ENCODE measurements at regions not wholly inside any gene's neighbourhood (a gene's known extent, or its start where the extent isn't known, plus 50 kb on each side); places are given as distances from the start of the nearest gene placed in this dataset.
"Not testable (repeated sequence)": the region's sequence is repeated elsewhere in the genome, so short reads cannot be mapped to it uniquely, and the experiment has no call there.

DNA sequence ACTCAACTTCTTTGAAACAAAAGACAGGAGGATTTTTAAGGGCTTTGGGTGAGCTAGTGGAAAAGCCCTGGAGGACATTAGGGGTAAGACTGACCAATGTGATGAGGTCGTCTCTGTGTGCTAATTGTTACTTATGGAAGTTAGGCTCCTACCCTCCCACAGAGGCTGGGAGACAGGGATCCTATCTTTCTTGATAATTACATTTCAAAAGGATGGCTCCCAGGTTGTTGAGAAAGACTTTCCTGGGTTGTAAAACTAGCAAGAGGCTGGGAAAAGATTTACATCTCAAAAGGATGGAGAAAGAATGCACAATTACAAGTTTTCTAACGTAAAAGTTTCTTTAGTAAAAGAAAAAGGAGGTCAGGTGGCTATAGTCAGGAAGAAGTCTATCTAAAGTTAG, 605.8 kb upstream of the GOT2 start:
- H3K4me1 Mint-ChIP-seq, result no peaks in the 10 kb centered on the region
- no peak overlapping the region for H3K4me3 Mint-ChIP-seq
- H3K27me3 Mint-ChIP-seq, result no peaks in the 10 kb centered on the region
- Histone ChIP-seq H3K4me1 (ENCODE audit: insufficient read depth, low read length) (no peaks in the 10 kb centered on the region), H3K4me3 (ENCODE audit: low read length in 2 of 2) (no peak overlapping the region), H3K27me3 (ENCODE audit: insufficient read depth, low read length) (no peaks in the 10 kb centered on the region), H3K27ac (ENCODE audit: low read depth, low read length) (no peak overlapping the region), H3K9me3 (ENCODE audit: control insufficient read depth in 1 of 2, low read length in 2 of 2) (no peaks in the 10 kb centered on the region), H3K36me3 (ENCODE audit: insufficient read depth, low read length) (no peaks in the 10 kb centered on the region)
- no peaks in the 10 kb centered on the region for H3K36me3 Mint-ChIP-seq
- POLR2A ChIA-PET (ENCODE audit: partially characterized antibody), result no interaction called here
- H3K9me3 Mint-ChIP-seq, result peaks cover 0 to 33% (median 13%) of the 10 kb centered on the region in 8 donors
- intact Hi-C loops (cut with micrococcal nuclease), result no loop called here
- H3K27ac Mint-ChIP-seq, result no peak overlapping the region
- CTCF ChIA-PET (ENCODE audit: partially characterized antibody), result no interaction called here
- no peak for DNase-seq

DNA sequence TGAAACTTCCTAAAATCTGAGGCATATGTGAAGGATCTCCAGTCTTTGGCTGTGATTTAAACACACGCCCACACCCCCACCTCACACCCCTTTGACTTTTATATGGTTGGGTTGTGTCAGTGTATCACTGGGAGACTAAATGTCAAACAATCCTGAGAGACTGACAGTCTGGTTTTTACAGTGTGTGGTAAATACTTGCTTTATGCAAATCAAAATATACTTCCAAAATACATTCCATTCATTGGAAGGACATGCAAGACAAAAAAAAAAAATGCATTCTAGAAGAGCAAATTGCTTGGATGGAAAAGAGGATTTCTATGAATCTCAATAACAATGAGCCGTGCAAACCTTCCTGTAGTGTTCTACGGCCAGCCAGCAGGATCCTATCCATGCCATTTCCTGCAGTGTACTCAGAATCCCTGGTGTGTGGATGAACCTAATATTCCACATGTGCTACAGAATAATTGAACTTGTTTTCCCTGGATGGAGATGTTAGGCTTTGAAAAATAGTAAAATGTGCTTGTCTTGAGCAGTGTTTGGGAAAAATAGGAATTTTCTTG, 602.1 kb upstream of the GOT2 start:
- ChIA-PET POLR2A (ENCODE audit: partially characterized antibody) (no interaction called here), CTCF (ENCODE audit: partially characterized antibody) (no interaction called here)
- peaks cover 3 to 39% (median 17%) of the 10 kb centered on the region in 8 donors for H3K9me3 Mint-ChIP-seq
- no peaks in the 10 kb centered on the region for H3K9me3 ChIP-seq (ENCODE audit: control insufficient read depth in 1 of 2, low read length in 2 of 2)
- H3K27ac Mint-ChIP-seq, result no peak overlapping the region
- H3K4me1 ChIP-seq (ENCODE audit: insufficient read depth, low read length), result no peaks in the 10 kb centered on the region
- no peak overlapping the region for H3K27ac ChIP-seq (ENCODE audit: low read depth, low read length)
- no peaks in the 10 kb centered on the region for H3K36me3 Mint-ChIP-seq
- H3K4me3 ChIP-seq (ENCODE audit: low read length in 2 of 2), result no peak overlapping the region
- H3K36me3 ChIP-seq (ENCODE audit: insufficient read depth, low read length), result no peaks in the 10 kb centered on the region
- intact Hi-C loops (cut with micrococcal nuclease), result no loop called here
- no peak for DNase-seq
- no peaks in the 10 kb centered on the region for H3K27me3 ChIP-seq (ENCODE audit: insufficient read depth, low read length)
- H3K4me1 Mint-ChIP-seq, result no peaks in the 10 kb centered on the region
- H3K4me3 Mint-ChIP-seq, result no peak overlapping the region
- H3K27me3 Mint-ChIP-seq, result no peaks in the 10 kb centered on the region

DNA sequence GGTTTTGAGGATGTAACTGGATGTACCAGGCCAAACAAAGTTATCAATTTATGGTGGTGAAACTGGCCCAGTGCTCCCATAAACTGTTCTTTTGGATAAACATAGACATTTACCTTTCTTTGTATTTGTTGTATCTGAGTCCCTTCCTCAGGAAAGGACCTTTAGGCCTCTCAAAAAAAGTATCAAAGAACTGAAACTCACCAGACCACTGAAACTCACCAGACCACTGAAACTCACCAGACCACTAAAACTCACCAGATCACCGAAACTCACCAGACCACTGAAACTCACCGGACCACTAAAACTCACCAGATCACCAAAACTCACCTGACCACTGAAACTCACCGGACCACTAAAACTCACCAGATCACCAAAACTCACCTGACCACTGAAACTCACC, 597.6 kb upstream of the GOT2 start:
- H3K9me3 ChIP-seq (ENCODE audit: control insufficient read depth in 1 of 2, low read length in 2 of 2); H3K27ac ChIP-seq (ENCODE audit: low read depth, low read length); H3K36me3 Mint-ChIP-seq; CTCF ChIA-PET (ENCODE audit: partially characterized antibody); H3K4me1 Mint-ChIP-seq; H3K27me3 ChIP-seq (ENCODE audit: insufficient read depth, low read length); H3K4me1 ChIP-seq (ENCODE audit: insufficient read depth, low read length); H3K4me3 Mint-ChIP-seq; POLR2A ChIA-PET (ENCODE audit: partially characterized antibody); H3K27me3 Mint-ChIP-seq; DNase-seq; intact Hi-C loops (cut with micrococcal nuclease); H3K4me3 ChIP-seq (ENCODE audit: low read length in 2 of 2); H3K36me3 ChIP-seq (ENCODE audit: insufficient read depth, low read length): not testable (repeated sequence)
- peak overlapping the region in 1 of 7 donors; percentile 35 for H3K27ac Mint-ChIP-seq
- peaks cover 3 to 31% (median 18%) of the 10 kb centered on the region in 8 donors for H3K9me3 Mint-ChIP-seq

DNA sequence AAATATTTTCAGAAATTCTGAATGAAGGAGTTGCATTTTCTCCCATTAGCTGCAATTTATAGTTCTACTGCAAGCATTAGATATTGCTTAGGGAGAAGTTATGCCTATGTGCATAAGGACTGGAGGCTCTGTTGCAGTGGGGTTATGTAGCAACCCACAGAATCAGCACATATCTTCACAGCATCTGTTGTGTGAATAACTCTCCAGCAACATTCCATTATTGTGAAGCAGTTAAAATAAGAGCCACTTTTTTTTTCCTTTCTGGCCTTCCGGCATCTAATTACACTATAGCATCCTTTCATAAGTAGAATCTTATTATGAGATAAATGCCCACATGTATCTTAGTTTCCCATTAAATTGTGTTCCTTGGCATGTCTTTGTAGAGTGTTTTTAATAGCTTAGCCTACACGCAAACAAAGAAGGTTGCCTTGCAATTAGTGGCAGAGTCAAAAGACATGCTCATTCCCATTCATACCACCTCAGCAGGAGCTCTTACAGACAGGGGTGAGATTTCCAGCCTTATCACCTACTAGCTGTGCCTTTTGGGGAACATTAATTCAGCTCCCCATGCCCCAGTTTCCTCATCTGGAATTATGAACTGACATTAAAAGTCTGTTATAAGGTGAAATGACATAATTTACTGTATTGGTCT, 596.0 kb upstream of the GOT2 start:
- DNase-seq, result no peak
- CTCF ChIA-PET (ENCODE audit: partially characterized antibody), result no interaction called here
- Mint-ChIP-seq H3K36me3 (no peaks in the 10 kb centered on the region), H3K27me3 (no peaks in the 10 kb centered on the region), H3K27ac (no peak overlapping the region), H3K9me3 (peaks cover 3 to 35% (median 17%) of the 10 kb centered on the region in 8 donors), H3K4me1 (no peaks in the 10 kb centered on the region), H3K4me3 (no peak overlapping the region)
- H3K36me3 ChIP-seq (ENCODE audit: insufficient read depth, low read length), result no peaks in the 10 kb centered on the region
- no peak overlapping the region for H3K27ac ChIP-seq (ENCODE audit: low read depth, low read length)
- POLR2A ChIA-PET (ENCODE audit: partially characterized antibody), result no interaction called here
- H3K4me1 ChIP-seq (ENCODE audit: insufficient read depth, low read length), result no peaks in the 10 kb centered on the region
- intact Hi-C loops (cut with micrococcal nuclease), result no loop called here
- H3K9me3 ChIP-seq (ENCODE audit: control insufficient read depth in 1 of 2, low read length in 2 of 2), result no peaks in the 10 kb centered on the region
- no peaks in the 10 kb centered on the region for H3K27me3 ChIP-seq (ENCODE audit: insufficient read depth, low read length)
- H3K4me3 ChIP-seq (ENCODE audit: low read length in 2 of 2), result no peak overlapping the region

DNA sequence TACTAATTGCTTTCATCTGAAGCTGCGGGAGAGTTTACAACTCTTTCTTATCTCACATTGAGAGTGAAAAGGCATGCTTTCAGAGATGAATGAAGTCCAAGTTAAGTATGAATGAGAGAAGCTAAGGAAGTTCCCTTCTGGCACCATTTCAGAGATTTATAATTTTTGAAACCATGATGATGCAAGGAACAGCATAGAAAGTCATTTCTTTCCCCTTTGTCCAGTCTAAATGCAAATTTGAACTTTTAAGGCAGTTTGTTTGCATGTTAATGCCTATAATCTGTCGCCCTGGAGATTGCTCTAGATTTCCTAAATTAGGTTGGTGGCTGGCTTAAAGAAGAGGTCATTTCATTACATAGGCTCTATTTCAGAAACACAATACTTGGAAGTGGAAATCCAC, 594.8 kb upstream of the GOT2 start:
- H3K27me3 Mint-ChIP-seq, result no peaks in the 10 kb centered on the region
- no peaks in the 10 kb centered on the region for H3K27me3 ChIP-seq (ENCODE audit: insufficient read depth, low read length)
- CTCF ChIA-PET (ENCODE audit: partially characterized antibody), result no interaction called here
- H3K36me3 ChIP-seq (ENCODE audit: insufficient read depth, low read length), result no peaks in the 10 kb centered on the region
- H3K36me3 Mint-ChIP-seq, result no peaks in the 10 kb centered on the region
- H3K4me1 Mint-ChIP-seq, result no peaks in the 10 kb centered on the region
- H3K4me1 ChIP-seq (ENCODE audit: insufficient read depth, low read length), result no peaks in the 10 kb centered on the region
- no peak for DNase-seq
- no peak overlapping the region for H3K4me3 Mint-ChIP-seq
- H3K4me3 ChIP-seq (ENCODE audit: low read length in 2 of 2), result no peak overlapping the region
- intact Hi-C loops (cut with micrococcal nuclease), result no loop called here
- no peaks in the 10 kb centered on the region for H3K9me3 ChIP-seq (ENCODE audit: control insufficient read depth in 1 of 2, low read length in 2 of 2)
- no peak overlapping the region for H3K27ac Mint-ChIP-seq
- H3K9me3 Mint-ChIP-seq, result peaks cover 3 to 32% (median 19%) of the 10 kb centered on the region in 8 donors
- no peak overlapping the region for H3K27ac ChIP-seq (ENCODE audit: low read depth, low read length)
- POLR2A ChIA-PET (ENCODE audit: partially characterized antibody), result no interaction called here

DNA sequence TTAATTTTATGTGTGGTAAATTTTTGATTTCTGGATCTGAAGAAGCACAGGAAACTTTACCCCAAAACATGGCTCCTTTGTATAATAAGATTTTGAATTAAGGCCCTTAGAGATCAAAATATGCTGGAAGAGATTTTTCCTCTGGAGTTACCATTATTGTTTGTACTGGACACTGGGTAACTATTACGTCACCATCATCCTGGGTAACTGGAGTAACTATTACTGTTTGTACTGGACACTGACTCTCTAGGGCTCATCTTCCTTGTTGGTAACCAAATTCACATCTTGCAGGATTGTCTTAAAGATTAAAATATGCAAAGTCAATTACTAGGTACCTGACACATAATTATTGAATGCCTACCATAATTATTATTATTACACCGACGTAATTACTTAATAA, 593.8 kb upstream of the GOT2 start:
- Histone ChIP-seq H3K4me3 (ENCODE audit: low read length in 2 of 2) (no peak overlapping the region), H3K36me3 (ENCODE audit: insufficient read depth, low read length) (no peaks in the 10 kb centered on the region), H3K9me3 (ENCODE audit: control insufficient read depth in 1 of 2, low read length in 2 of 2) (no peaks in the 10 kb centered on the region), H3K27me3 (ENCODE audit: insufficient read depth, low read length) (no peaks in the 10 kb centered on the region), H3K27ac (ENCODE audit: low read depth, low read length) (no peak overlapping the region), H3K4me1 (ENCODE audit: insufficient read depth, low read length) (no peaks in the 10 kb centered on the region)
- Mint-ChIP-seq H3K36me3 (no peaks in the 10 kb centered on the region), H3K9me3 (peaks cover 4 to 22% (median 18%) of the 10 kb centered on the region in 8 donors), H3K4me3 (no peak overlapping the region), H3K27ac (no peak overlapping the region), H3K4me1 (no peaks in the 10 kb centered on the region), H3K27me3 (no peaks in the 10 kb centered on the region)
- CTCF ChIA-PET (ENCODE audit: partially characterized antibody), result no interaction called here
- POLR2A ChIA-PET (ENCODE audit: partially characterized antibody), result no interaction called here
- intact Hi-C loops (cut with micrococcal nuclease), result no loop called here
- DNase-seq, result no peak

DNA sequence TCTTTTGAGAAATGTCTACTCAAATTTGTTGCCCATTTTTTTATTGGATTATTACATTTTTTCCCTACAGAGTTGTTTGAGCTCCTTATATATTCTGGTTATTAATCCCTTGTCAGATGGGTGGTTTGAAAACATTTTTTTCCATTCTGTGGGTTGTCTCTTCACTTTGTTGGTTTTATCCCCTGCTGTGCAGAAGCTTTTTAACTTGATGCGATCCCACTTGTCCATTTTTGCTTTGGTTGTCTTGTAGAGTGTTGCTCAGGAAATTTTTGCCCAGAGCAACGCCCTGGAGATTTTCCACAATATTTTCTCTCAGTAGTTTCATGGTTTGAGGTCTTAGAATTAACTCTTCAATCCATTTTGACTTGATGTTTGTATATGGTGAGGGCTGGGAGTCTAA, 592.8 kb upstream of the GOT2 start:
- no peaks in the 10 kb centered on the region for H3K36me3 ChIP-seq (ENCODE audit: insufficient read depth, low read length)
- Mint-ChIP-seq H3K4me1 (no peaks in the 10 kb centered on the region), H3K9me3 (peaks cover 4 to 21% (median 14%) of the 10 kb centered on the region in 8 donors), H3K27me3 (no peaks in the 10 kb centered on the region), H3K4me3 (no peak overlapping the region), H3K36me3 (no peaks in the 10 kb centered on the region), H3K27ac (no peak overlapping the region)
- no peak overlapping the region for H3K27ac ChIP-seq (ENCODE audit: low read depth, low read length)
- ChIA-PET CTCF (ENCODE audit: partially characterized antibody) (no interaction called here), POLR2A (ENCODE audit: partially characterized antibody) (no interaction called here)
- H3K4me3 ChIP-seq (ENCODE audit: low read length in 2 of 2), result no peak overlapping the region
- no peaks in the 10 kb centered on the region for H3K9me3 ChIP-seq (ENCODE audit: control insufficient read depth in 1 of 2, low read length in 2 of 2)
- H3K4me1 ChIP-seq (ENCODE audit: insufficient read depth, low read length), result no peaks in the 10 kb centered on the region
- intact Hi-C loops (cut with micrococcal nuclease), result no loop called here
- DNase-seq, result no peak
- no peaks in the 10 kb centered on the region for H3K27me3 ChIP-seq (ENCODE audit: insufficient read depth, low read length)

DNA sequence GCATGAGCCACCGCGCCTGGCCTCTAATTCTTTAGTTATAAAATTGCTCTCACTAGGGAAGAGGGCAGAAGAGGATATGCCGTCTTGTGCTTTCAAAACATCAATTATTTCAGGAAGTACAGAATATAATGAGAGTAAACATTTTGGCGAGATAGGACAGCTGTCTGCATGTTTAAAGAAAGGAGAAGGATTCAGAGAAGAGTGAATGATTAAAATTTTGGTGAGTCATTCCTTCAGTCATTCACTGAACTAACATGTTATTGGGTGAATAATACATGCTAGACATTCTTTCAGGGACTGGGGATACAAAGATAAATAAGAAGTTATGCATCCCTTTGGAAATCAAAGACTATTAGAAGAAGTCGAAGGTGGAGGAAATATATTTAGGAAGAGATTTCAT, 590.3 kb upstream of the GOT2 start:
- CTCF ChIA-PET (ENCODE audit: partially characterized antibody), result no interaction called here
- no peaks in the 10 kb centered on the region for H3K27me3 ChIP-seq (ENCODE audit: insufficient read depth, low read length)
- H3K27ac Mint-ChIP-seq, result no peak overlapping the region
- H3K9me3 Mint-ChIP-seq, result peaks cover 4 to 13% (median 7%) of the 10 kb centered on the region in 8 donors
- no peaks in the 10 kb centered on the region for H3K27me3 Mint-ChIP-seq
- H3K4me3 Mint-ChIP-seq, result no peak overlapping the region
- DNase-seq, result no peak
- intact Hi-C loops (cut with micrococcal nuclease), result no loop called here
- H3K36me3 Mint-ChIP-seq, result no peaks in the 10 kb centered on the region
- H3K36me3 ChIP-seq (ENCODE audit: insufficient read depth, low read length), result no peaks in the 10 kb centered on the region
- no peak overlapping the region for H3K27ac ChIP-seq (ENCODE audit: low read depth, low read length)
- H3K4me1 ChIP-seq (ENCODE audit: insufficient read depth, low read length), result no peaks in the 10 kb centered on the region
- no peak overlapping the region for H3K4me3 ChIP-seq (ENCODE audit: low read length in 2 of 2)
- no peaks in the 10 kb centered on the region for H3K9me3 ChIP-seq (ENCODE audit: control insufficient read depth in 1 of 2, low read length in 2 of 2)
- H3K4me1 Mint-ChIP-seq, result no peaks in the 10 kb centered on the region
- POLR2A ChIA-PET (ENCODE audit: partially characterized antibody), result no interaction called here

All from CD4-positive, alpha-beta memory T cell (primary cell).